GM13976 (cell line): ENCODE measurements at regions not wholly inside any gene's neighbourhood (a gene's known extent, or its start where the extent isn't known, plus 50 kb on each side); places are given as distances from the start of the nearest gene placed in this dataset.

ENCODE experiments used
- DNase-seq: peaks from one replicate; pipeline ENCODE4 v3.0.0; 2012; ENCODE audit warnings: low spot score
- CTCF ChIP-seq: IDR thresholded peaks from 2 replicates; pipeline ENCODE4 v1.5.1; 2012; ENCODE audit warnings: borderline replicate concordance, mild to moderate bottlenecking; ENCODE audit not compliant: insufficient read depth; ENCODE audit errors: extremely low read depth, missing control alignments, control extremely low read depth
- in situ Hi-C: fragments of 300-500 bp; cut with MboI; formaldehyde crosslinking; loops from one replicate; pipeline ENCODE4 v1.12.0; 2022; ENCODE audit warnings: low sequenced_read_pairs, mixed read lengths, inconsistent platforms; ENCODE audit not compliant: unreplicated experiment

- no peak for DNase-seq
- no peak for TF ChIP-seq CTCF
- in situ Hi-C loops, result no loop called here
Observed at GRCh38 chr13:88745011-88745410, 1073.8 kb downstream of the SLITRK5 start.

GRCh38 chr13:88752041-88752440, 1080.9 kb downstream of the SLITRK5 start:
- in situ Hi-C loops, result no loop called here
- no peak for TF ChIP-seq CTCF
- no peak for DNase-seq

- in situ Hi-C loops, result no loop called here
Observed at GRCh38 chr13:88754141-88754540, 1083.0 kb downstream of the SLITRK5 start.

GRCh38 chr13:88761145-88761544, 1090.0 kb downstream of the SLITRK5 start:
- DNase-seq, result no peak
- in situ Hi-C loops, result no loop called here
- no peak for TF ChIP-seq CTCF

More at GRCh38 chr13:88754141-88754540, 1083.0 kb downstream of the SLITRK5 start:
- no peak for TF ChIP-seq CTCF
- no peak for DNase-seq

GRCh38 chr13:88764103-88764502, 1092.9 kb downstream of the SLITRK5 start:
- no peak for DNase-seq
- no peak for TF ChIP-seq CTCF
- in situ Hi-C loops, result no loop called here

- in situ Hi-C loops, result no loop called here
- DNase-seq, result no peak
- TF ChIP-seq CTCF, result no peak
Observed at GRCh38 chr13:88800505-88800904, 1129.3 kb downstream of the SLITRK5 start.

GRCh38 chr13:88801361-88801760, 1130.2 kb downstream of the SLITRK5 start:
- TF ChIP-seq CTCF, result no peak
- DNase-seq, result no peak
- in situ Hi-C loops, result no loop called here
